Panc1 (cell line): ENCODE measurements at regions not wholly inside any gene's neighbourhood (a gene's known extent, or its start where the extent isn't known, plus 50 kb on each side); places are given as distances from the start of the nearest gene placed in this dataset.

Source experiments
- ATAC-seq: fragments of 200-7000 bp; cut with Tn5 transposase; 2 replicates; pipeline ENCODE4 v1.9.1; 2020; ENCODE audit warnings: mild to moderate bottlenecking, moderate library complexity
- BruUV-seq: library from RNA; stranded (reverse); fragments of 400-500 nt; replicated peaks from 2 replicates; lab custom pipeline; 2021; lab: Mats Ljungman, UMichigan
- CTCF ChIA-PET: fragments of 300-600 bp; sonication (Branson Sonifier 250); formaldehyde crosslinking; loops from one replicate; lab custom pipeline; 2022; ENCODE audit warnings: antibody characterized with exemption; lab: Charles Lee
- POLR2A ChIA-PET: fragments of 300-600 bp; sonication (Branson Sonifier 250); formaldehyde crosslinking; loops from one replicate; lab custom pipeline; 2022; ENCODE audit warnings: antibody characterized with exemption; lab: Charles Lee
- DNase-seq: peaks from one replicate; pipeline ENCODE4 v3.0.0-alpha.2; 2010; ENCODE audit warnings: low read depth, low spot score
- H3K27ac ChIP-seq: 2 replicates; pipeline ENCODE4 v1.5.1; 2011; ENCODE audit warnings: mild to moderate bottlenecking, low read length, inconsistent platforms
- H3K27me3 ChIP-seq: fragments of 200-500 bp; sonication (Bioruptor generic); 2 replicates; pipeline ENCODE4 v1.6.0; 2014; ENCODE audit warnings: low read length, inconsistent platforms; ENCODE audit not compliant: control insufficient read depth, insufficient read depth
- H3K36me3 ChIP-seq: fragments of 200-500 bp; sonication (Bioruptor generic); 2 replicates; pipeline ENCODE4 v1.5.1; 2014; ENCODE audit warnings: inconsistent platforms, mild to moderate bottlenecking, low read length, moderate library complexity; ENCODE audit not compliant: control insufficient read depth, insufficient read depth
- H3K4me1 ChIP-seq: 2 replicates; pipeline ENCODE4 v1.5.1; 2011; ENCODE audit warnings: inconsistent platforms, mild to moderate bottlenecking, low read length, moderate library complexity; ENCODE audit not compliant: control insufficient read depth, insufficient read depth
- H3K4me3 ChIP-seq, 2 experiments: 2 replicates each; pipeline ENCODE4 v1.5.1; 2011 to 2012; ENCODE audit warnings: low read depth in 2 of 2, low read length in 2 of 2, mild to moderate bottlenecking in 2 of 2, inconsistent platforms in 1 of 2, moderate library complexity in 1 of 2
- H3K9me3 ChIP-seq: fragments of 200-500 bp; sonication (Bioruptor generic); 2 replicates; pipeline ENCODE4 v1.5.1; 2014; ENCODE audit warnings: low read depth, mild to moderate bottlenecking, inconsistent platforms, low read length, moderate library complexity; ENCODE audit not compliant: control insufficient read depth, insufficient read depth
- POLR2AphosphoS5 ChIP-seq: IDR thresholded peaks from 2 replicates; pipeline ENCODE4 v1.6.1; 2012; ENCODE audit warnings: mild to moderate bottlenecking, low read depth, low read length, moderate library complexity
- SIN3A ChIP-seq: IDR thresholded peaks from 2 replicates; pipeline ENCODE4 v1.6.1; 2012; ENCODE audit warnings: low read depth, mild to moderate bottlenecking, low read length, moderate library complexity, borderline replicate concordance; ENCODE audit not compliant: insufficient read depth
- TCF7L2 ChIP-seq: IDR thresholded peaks from 2 replicates; pipeline ENCODE4 v1.6.1; 2011; ENCODE audit warnings: mild to moderate bottlenecking, low read depth, low read length, inconsistent platforms
- in situ Hi-C: cut with HindIII; loops from 2 replicates; pipeline ENCODE4 v1.10.0; 2016; ENCODE audit warnings: low sequenced_read_pairs, low pct_unique_long_range_greater_than_20kb
- intact Hi-C: fragments of 100-400 bp; cut with micrococcal nuclease; formaldehyde crosslinking; loops from one replicate; pipeline ENCODE4 v1.10.0; 2022; ENCODE audit not compliant: unreplicated experiment
- TF ChIP-seq, protein P1 (sequence below), 2 experiments: IDR thresholded peaks; 2 replicates each; pipeline ENCODE4 v1.6.1; 2011 to 2012; ENCODE audit warnings: low read depth in 2 of 2, control low read depth in 1 of 2, low read length in 1 of 2, mild to moderate bottlenecking in 1 of 2, moderate library complexity in 1 of 2; ENCODE audit not compliant: insufficient read depth in 1 of 2
- TF ChIP-seq, protein P2 (sequence below): fragments of 450-650 bp; IDR thresholded peaks from 2 replicates; pipeline ENCODE4 v1.5.1; 2017; ENCODE audit warnings: mild to moderate bottlenecking

- no peaks in the 10 kb centered on the region for H3K36me3 ChIP-seq
- in situ Hi-C loops: no loop called here
- no TSS peak for BruUV-seq
- intact Hi-C loops: no loop called here
- no peak overlapping the region for H3K27ac ChIP-seq
- ChIA-PET CTCF (no interaction called here), POLR2A (no interaction called here)
- DNase-seq: no peak
- TF ChIP-seq, protein P1, sequence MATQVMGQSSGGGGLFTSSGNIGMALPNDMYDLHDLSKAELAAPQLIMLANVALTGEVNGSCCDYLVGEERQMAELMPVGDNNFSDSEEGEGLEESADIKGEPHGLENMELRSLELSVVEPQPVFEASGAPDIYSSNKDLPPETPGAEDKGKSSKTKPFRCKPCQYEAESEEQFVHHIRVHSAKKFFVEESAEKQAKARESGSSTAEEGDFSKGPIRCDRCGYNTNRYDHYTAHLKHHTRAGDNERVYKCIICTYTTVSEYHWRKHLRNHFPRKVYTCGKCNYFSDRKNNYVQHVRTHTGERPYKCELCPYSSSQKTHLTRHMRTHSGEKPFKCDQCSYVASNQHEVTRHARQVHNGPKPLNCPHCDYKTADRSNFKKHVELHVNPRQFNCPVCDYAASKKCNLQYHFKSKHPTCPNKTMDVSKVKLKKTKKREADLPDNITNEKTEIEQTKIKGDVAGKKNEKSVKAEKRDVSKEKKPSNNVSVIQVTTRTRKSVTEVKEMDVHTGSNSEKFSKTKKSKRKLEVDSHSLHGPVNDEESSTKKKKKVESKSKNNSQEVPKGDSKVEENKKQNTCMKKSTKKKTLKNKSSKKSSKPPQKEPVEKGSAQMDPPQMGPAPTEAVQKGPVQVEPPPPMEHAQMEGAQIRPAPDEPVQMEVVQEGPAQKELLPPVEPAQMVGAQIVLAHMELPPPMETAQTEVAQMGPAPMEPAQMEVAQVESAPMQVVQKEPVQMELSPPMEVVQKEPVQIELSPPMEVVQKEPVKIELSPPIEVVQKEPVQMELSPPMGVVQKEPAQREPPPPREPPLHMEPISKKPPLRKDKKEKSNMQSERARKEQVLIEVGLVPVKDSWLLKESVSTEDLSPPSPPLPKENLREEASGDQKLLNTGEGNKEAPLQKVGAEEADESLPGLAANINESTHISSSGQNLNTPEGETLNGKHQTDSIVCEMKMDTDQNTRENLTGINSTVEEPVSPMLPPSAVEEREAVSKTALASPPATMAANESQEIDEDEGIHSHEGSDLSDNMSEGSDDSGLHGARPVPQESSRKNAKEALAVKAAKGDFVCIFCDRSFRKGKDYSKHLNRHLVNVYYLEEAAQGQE (IDR thresholded peaks at IDR 0.05; ENCODE audit: insufficient read depth in 1 of 2, low read depth in 2 of 2, low read length in 1 of 2): no peak
- TF ChIP-seq POLR2AphosphoS5: no peak
- TF ChIP-seq TCF7L2: no peak
- TF ChIP-seq, protein P2, sequence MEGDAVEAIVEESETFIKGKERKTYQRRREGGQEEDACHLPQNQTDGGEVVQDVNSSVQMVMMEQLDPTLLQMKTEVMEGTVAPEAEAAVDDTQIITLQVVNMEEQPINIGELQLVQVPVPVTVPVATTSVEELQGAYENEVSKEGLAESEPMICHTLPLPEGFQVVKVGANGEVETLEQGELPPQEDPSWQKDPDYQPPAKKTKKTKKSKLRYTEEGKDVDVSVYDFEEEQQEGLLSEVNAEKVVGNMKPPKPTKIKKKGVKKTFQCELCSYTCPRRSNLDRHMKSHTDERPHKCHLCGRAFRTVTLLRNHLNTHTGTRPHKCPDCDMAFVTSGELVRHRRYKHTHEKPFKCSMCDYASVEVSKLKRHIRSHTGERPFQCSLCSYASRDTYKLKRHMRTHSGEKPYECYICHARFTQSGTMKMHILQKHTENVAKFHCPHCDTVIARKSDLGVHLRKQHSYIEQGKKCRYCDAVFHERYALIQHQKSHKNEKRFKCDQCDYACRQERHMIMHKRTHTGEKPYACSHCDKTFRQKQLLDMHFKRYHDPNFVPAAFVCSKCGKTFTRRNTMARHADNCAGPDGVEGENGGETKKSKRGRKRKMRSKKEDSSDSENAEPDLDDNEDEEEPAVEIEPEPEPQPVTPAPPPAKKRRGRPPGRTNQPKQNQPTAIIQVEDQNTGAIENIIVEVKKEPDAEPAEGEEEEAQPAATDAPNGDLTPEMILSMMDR: no peak
- TF ChIP-seq SIN3A: no peak
- no peak for ATAC-seq
- H3K4me1 ChIP-seq: no peaks in the 10 kb centered on the region
- H3K27me3 ChIP-seq: no peaks in the 10 kb centered on the region; the same call in 1 of the 2 replicates
- no peak overlapping the region for H3K4me3 ChIP-seq
- no peaks in the 10 kb centered on the region for H3K9me3 ChIP-seq
Measured at GRCh38 chr1:114328361-114328904, 174.8 kb upstream of the SYT6 start.

DNA sequence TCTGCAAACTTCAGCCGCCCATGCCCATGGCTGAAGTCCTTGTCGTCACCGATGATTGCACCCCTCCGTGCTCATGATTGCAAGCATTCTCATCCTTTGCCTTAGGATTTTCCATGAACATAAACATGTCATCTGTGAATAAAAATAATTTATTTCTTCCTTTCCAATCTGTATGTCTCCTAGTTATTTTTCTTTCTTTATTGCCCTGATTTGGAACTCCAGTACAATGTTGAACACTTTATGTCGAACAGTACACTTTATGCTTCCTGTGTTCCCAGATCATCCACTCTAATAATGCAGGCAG, 170.9 kb upstream of the SYT6 start:
- H3K36me3 ChIP-seq: no peaks in the 10 kb centered on the region
- no peaks in the 10 kb centered on the region for H3K9me3 ChIP-seq
- no peak for TF ChIP-seq TCF7L2
- no peak for TF ChIP-seq SIN3A
- no peak for TF ChIP-seq POLR2AphosphoS5
- TF ChIP-seq, protein P1 (IDR thresholded peaks at IDR 0.05; ENCODE audit: insufficient read depth in 1 of 2, low read depth in 2 of 2, low read length in 1 of 2): no peak
- ChIA-PET POLR2A (no interaction called here), CTCF (no interaction called here)
- H3K4me1 ChIP-seq: no peaks in the 10 kb centered on the region
- no peak for DNase-seq
- BruUV-seq: no TSS peak
- no peaks in the 10 kb centered on the region for H3K27me3 ChIP-seq
- H3K27ac ChIP-seq: no peak overlapping the region
- no peak overlapping the region for H3K4me3 ChIP-seq
- in situ Hi-C loops: no loop called here
- ATAC-seq: no peak
- intact Hi-C loops: no loop called here
